Peyer's patch (tissue), 4 donors: ENCODE measurements at regions not wholly inside any gene's neighbourhood (a gene's known extent, or its start where the extent isn't known, plus 50 kb on each side); places are given as distances from the start of the nearest gene placed in this dataset.

Source experiments
- DNase-seq, 3 donors: peaks; one replicate each; pipeline ENCODE4 v3.0.0-alpha.2; 2017 to 2019
- H3K27ac ChIP-seq, 4 donors: fragments of 200-600 bp; sonication (generic); one replicate each; pipeline ENCODE4 v1.5.1; 2016 to 2019
- H3K27me3 ChIP-seq, 2 donors: fragments of 200-600 bp; sonication (generic); one replicate each; pipeline ENCODE4 v1.5.1; 2019
- H3K36me3 ChIP-seq, 3 donors: fragments of 200-600 bp; sonication (generic); one replicate each; pipeline ENCODE4 v1.5.1; 2016 to 2019
- H3K4me1 ChIP-seq, 4 donors: fragments of 200-600 bp; sonication (generic); one replicate each; pipeline ENCODE4 v1.5.1; 2016 to 2019
- H3K4me3 ChIP-seq, 4 donors: fragments of 200-600 bp; sonication (generic); 1 replicate in 3 of 4; 2 replicates in 1 of 4; pipeline ENCODE4 v1.5.1; 2016 to 2019; ENCODE audit warnings: mild to moderate bottlenecking in 1 of 4
- H3K9me3 ChIP-seq, 4 donors: fragments of 200-600 bp; sonication (generic); one replicate each; pipeline ENCODE4 v1.5.1; 2016 to 2019; ENCODE audit warnings: mild to moderate bottlenecking in 1 of 4
- POLR2A ChIP-seq, 2 donors: fragments of 450-650 bp; IDR thresholded peaks; one replicate each; pipeline ENCODE4 v1.5.1; 2017; ENCODE audit warnings: antibody characterized with exemption in 2 of 2, mild to moderate bottlenecking in 2 of 2, moderate library complexity in 2 of 2
- TF ChIP-seq, protein P1 (sequence below), 6 experiments: fragments of 450-650 bp in 4 of 6; fragments of 200-600 bp in 2 of 6; sonication (generic) in 1 of 6; IDR thresholded peaks; one replicate each; pipeline ENCODE4 v1.5.1; 2017 to 2019; ENCODE audit warnings: antibody characterized with exemption in 6 of 6, mild to moderate bottlenecking in 3 of 6, moderate library complexity in 1 of 6

DNA sequence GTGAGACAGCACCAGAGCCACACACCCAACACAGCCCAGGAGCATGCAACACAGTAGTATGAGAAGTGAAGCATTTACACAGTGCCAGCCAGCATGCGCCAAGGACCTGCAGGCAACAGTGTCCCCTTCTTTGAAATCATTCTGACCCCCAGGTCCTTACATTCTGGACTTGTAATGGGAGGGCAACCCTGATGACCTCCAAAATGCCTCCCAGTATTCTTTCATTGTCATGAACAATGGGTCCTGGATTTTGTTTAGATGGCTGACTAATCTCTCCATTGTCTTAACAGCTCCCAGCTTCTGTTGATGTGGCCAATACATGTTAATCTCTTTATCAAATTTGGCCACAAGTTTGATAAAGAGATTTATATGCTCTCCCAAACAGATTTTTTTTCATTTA is 417.1 kb downstream of the DMRTA1 start:
- no peak overlapping the region for H3K27ac ChIP-seq
- TF ChIP-seq POLR2A (IDR thresholded peaks at IDR 0.05) = no peak
- TF ChIP-seq, protein P1, sequence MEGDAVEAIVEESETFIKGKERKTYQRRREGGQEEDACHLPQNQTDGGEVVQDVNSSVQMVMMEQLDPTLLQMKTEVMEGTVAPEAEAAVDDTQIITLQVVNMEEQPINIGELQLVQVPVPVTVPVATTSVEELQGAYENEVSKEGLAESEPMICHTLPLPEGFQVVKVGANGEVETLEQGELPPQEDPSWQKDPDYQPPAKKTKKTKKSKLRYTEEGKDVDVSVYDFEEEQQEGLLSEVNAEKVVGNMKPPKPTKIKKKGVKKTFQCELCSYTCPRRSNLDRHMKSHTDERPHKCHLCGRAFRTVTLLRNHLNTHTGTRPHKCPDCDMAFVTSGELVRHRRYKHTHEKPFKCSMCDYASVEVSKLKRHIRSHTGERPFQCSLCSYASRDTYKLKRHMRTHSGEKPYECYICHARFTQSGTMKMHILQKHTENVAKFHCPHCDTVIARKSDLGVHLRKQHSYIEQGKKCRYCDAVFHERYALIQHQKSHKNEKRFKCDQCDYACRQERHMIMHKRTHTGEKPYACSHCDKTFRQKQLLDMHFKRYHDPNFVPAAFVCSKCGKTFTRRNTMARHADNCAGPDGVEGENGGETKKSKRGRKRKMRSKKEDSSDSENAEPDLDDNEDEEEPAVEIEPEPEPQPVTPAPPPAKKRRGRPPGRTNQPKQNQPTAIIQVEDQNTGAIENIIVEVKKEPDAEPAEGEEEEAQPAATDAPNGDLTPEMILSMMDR (IDR thresholded peaks at IDR 0.05) = no peak
- no peaks in the 10 kb centered on the region for H3K9me3 ChIP-seq
- no peaks in the 10 kb centered on the region for H3K36me3 ChIP-seq
- no peak for DNase-seq
- H3K27me3 ChIP-seq = no peaks in the 10 kb centered on the region
- H3K4me3 ChIP-seq = no peak overlapping the region
- H3K4me1 ChIP-seq = no peaks in the 10 kb centered on the region

DNA sequence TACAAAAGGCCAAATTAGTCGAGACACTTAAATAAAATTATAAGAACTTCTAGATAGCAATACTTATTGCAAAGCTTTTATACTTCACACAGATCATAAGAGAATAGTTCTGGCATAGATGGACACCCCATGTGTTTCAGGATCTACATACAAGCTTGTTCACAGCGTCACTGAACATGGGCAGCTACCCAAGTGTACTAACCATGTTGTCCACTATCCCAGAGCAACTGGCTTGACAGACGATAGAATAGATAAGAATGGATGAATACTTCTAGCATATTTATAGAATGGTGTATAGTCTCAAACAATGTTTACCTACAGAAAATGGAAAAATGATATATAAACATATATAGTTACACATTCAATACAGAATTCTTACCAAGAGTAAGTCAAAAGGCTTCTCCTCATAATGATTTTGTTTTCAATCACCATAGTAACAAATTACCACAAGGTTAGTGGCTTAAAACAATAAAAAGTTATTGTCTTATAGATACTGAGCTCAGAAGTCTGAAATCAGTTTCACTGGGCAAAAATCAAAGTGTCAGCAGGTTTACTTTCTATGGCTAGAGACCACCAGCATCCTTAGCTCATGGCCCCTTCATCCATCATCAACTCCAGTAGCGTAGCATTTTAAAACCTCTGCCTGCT is 446.7 kb downstream of the DMRTA1 start:
- TF ChIP-seq POLR2A (IDR thresholded peaks at IDR 0.05) = no peak
- TF ChIP-seq, protein P1 (IDR thresholded peaks at IDR 0.05) = no peak
- no peaks in the 10 kb centered on the region for H3K9me3 ChIP-seq
- no peaks in the 10 kb centered on the region for H3K36me3 ChIP-seq
- no peak for DNase-seq
- no peak overlapping the region for H3K4me3 ChIP-seq
- no peaks in the 10 kb centered on the region for H3K27me3 ChIP-seq
- H3K27ac ChIP-seq = no peak overlapping the region
- no peaks in the 10 kb centered on the region for H3K4me1 ChIP-seq

DNA sequence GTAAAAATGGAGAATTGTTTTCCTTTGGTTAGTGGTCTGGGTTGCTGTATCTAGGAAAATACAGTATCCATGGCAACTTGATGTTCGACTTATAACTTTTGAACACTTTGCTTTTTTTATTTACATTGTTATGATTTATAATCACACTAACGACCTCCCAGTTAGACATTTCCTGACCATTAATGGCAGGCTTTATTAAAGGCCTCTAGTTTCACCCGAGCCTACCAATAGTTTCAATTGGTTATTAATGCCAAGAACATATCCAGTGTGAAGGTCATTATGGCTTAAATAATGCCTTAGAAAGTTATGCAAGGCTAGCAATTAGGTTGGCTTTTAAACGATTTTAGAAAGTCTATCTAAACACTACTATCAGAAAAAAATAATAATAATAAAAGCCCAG is 452.0 kb downstream of the DMRTA1 start:
- no peak for TF ChIP-seq POLR2A (IDR thresholded peaks at IDR 0.05)
- TF ChIP-seq, protein P1 (IDR thresholded peaks at IDR 0.05) = no peak
- H3K4me1 ChIP-seq = no peaks in the 10 kb centered on the region
- H3K27ac ChIP-seq = no peak overlapping the region
- H3K4me3 ChIP-seq = no peak overlapping the region
- no peaks in the 10 kb centered on the region for H3K36me3 ChIP-seq
- no peaks in the 10 kb centered on the region for H3K27me3 ChIP-seq
- DNase-seq = no peak
- no peaks in the 10 kb centered on the region for H3K9me3 ChIP-seq

DNA sequence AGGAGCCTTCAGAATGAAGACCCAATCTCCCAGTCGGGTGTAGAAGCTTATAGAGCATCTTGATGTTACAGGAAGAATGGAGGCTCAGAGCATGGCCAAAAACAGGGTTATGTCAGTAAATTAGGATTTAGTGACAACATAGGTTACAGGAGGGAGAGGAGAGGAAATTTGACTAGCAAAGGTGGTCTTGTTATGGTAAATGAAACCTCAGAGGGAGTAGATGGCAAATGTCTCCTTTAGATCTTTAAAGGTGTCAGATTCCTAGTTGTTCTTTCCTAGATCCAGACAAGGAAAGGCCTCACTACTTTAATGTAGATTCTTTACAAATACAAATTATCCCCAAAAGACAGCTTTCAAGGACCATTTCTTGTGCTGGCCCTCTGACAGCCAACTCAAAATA is 465.0 kb downstream of the DMRTA1 start:
- DNase-seq = no peak
- H3K4me1 ChIP-seq = no peaks in the 10 kb centered on the region
- no peaks in the 10 kb centered on the region for H3K9me3 ChIP-seq
- TF ChIP-seq POLR2A (IDR thresholded peaks at IDR 0.05) = no peak
- TF ChIP-seq, protein P1 (IDR thresholded peaks at IDR 0.05) = no peak
- H3K27me3 ChIP-seq = no peaks in the 10 kb centered on the region
- H3K4me3 ChIP-seq = no peak overlapping the region
- no peak overlapping the region for H3K27ac ChIP-seq
- no peaks in the 10 kb centered on the region for H3K36me3 ChIP-seq

DNA sequence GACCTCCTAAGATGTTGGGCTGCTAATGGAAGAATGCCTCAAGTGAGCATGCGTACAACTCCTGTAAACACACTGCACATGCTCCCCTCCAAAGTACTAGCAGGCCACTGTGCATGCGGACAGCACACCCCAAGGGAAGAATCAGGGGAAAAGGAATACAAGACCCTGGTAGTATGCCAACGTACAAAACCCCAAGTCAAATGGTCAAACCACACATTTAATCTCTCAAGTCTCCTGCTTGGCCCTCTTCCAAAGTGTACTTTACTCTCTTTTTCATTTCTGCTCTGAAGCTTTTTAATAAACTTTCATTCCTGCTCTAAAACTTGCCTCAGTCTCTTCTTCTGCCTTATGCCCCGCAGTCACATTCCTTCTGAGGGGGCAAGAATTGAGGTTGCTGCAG is 466.4 kb downstream of the DMRTA1 start:
- TF ChIP-seq, protein P1 (IDR thresholded peaks at IDR 0.05) = no peak
- TF ChIP-seq POLR2A (IDR thresholded peaks at IDR 0.05) = no peak
- H3K36me3 ChIP-seq = no peaks in the 10 kb centered on the region
- no peak overlapping the region for H3K27ac ChIP-seq
- no peak for DNase-seq
- no peaks in the 10 kb centered on the region for H3K27me3 ChIP-seq
- no peaks in the 10 kb centered on the region for H3K9me3 ChIP-seq
- no peaks in the 10 kb centered on the region for H3K4me1 ChIP-seq
- no peak overlapping the region for H3K4me3 ChIP-seq

DNA sequence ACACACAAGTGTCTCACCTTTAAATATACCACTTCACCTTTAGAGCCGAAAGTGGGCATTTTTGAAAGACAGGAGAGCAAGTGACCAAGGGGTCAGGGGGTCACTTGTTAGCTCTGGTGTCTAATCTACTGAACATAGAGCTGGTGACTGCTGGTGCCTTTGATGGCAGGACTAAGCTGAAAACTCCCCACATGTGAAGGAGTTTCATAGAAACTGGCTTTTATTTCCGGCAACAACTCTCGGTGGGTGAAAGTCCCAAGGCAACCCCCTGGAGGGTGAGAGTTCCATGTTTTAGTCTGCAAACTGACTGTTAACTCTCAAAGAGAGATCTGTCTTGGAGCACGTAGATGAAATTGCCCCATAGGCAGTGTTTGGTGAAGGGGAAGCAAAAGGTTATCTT is 466.9 kb downstream of the DMRTA1 start:
- Histone ChIP-seq H3K4me1 (no peaks in the 10 kb centered on the region), H3K27ac (no peak overlapping the region), H3K27me3 (no peaks in the 10 kb centered on the region), H3K36me3 (no peaks in the 10 kb centered on the region), H3K4me3 (no peak overlapping the region), H3K9me3 (peaks cover 0 to under 1% (median 0%) of the 10 kb centered on the region in 4 donors)
- no peak for TF ChIP-seq POLR2A (IDR thresholded peaks at IDR 0.05)
- TF ChIP-seq, protein P1 (IDR thresholded peaks at IDR 0.05) = no peak
- no peak for DNase-seq
